Retina (tissue), 1 donor: ENCODE measurements at regions not wholly inside any gene's neighbourhood (a gene's known extent, or its start where the extent isn't known, plus 50 kb on each side); places are given as distances from the start of the nearest gene placed in this dataset.
"Not testable (repeated sequence)": the region's sequence is repeated elsewhere in the genome, so short reads cannot be mapped to it uniquely, and the experiment has no call there.

Source experiments
- DNase-seq: peaks from one replicate; pipeline ENCODE4 v3.0.0-alpha.2; 2016

DNA sequence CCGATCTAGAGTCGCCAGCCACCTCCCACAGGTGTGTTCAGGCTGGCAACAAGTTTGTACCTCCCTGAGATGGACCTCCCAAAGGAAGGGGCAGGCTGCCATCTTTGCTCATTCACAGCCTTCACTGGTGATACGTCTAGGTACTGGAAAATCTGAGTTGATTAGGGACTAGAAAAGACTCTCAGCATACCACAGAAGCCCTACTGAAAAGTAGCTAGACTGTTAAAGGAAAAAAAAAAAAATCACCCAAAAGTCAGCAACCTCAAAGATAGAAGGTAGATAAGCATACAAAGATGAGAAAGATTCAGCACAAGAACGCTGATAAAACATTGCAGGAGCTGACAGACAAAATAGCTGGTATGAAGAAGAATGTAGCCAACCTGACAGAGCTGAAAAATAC lies 128.6 kb upstream of the WDR75 start:
- DNase-seq: no peak

- DNase-seq: no peak
Observed at GRCh38 chr2:189318761-189319160, 122.5 kb upstream of the WDR75 start.

DNA sequence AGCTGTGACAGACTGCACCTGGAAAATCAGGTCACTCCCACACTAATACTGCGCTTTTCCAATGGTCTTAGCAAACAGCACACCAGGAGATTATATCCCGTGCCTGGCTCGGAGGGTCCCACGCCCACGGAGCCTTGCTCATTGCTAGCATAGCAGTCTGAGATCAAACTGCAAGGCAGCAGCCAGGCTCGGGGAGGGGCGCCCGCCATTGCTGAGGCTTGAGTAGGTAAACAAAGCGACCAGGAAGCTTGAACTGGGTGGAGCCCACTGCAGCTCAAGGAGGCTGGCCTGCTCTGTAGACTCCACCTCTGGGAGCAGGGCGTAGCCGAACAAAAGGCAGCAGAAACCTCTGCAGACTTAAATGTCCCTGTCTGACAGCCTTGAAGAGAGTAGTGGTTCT lies 121.8 kb upstream of the WDR75 start:
- not testable (repeated sequence) for DNase-seq

DNA sequence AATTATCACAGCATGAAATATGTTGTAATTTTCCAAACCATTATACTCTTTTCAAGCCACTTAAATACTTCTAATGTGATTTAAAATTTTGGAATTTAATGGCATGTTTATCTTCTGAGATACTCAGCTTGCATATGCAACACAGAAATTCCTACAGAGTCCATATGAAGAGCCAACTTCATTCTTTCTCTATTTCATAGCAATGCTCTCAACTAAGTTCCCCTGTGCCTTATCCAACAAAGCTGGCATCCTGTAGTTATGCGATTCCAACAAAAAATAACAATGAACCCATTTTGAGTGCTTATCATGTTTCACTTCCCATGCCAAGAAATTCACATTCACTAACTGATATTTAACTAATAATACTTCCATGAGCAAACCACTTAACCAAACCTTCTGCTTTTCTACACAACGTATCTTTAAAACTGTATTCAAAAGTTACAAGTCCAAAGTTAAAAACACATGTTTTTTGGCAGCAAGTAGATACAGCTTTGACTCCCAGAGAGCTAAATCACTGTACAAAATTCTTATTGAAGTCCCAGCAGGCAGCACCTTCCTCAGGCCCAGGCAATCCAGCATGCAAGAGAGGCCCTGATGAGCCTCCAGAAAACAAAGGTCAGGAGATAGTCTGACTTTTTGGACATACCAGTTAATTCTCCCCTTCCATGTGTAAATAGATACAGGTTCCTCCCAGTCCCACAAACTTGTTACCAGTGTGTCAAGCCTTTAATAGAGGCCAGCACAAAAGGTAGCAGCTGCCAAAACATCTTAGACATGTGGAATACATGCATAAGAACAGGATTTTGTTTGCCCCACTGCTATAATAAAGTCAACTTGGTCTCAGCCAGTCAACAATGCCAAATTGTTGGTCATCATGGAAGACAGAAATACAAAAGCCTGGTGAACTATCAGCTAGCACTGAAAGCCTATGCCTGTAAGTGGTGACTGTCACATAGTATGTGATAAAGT lies 113.1 kb upstream of the WDR75 start:
- no peak for DNase-seq

- no peak for DNase-seq
Observed at GRCh38 chr2:189328848-189329245, 112.4 kb upstream of the WDR75 start.

DNA sequence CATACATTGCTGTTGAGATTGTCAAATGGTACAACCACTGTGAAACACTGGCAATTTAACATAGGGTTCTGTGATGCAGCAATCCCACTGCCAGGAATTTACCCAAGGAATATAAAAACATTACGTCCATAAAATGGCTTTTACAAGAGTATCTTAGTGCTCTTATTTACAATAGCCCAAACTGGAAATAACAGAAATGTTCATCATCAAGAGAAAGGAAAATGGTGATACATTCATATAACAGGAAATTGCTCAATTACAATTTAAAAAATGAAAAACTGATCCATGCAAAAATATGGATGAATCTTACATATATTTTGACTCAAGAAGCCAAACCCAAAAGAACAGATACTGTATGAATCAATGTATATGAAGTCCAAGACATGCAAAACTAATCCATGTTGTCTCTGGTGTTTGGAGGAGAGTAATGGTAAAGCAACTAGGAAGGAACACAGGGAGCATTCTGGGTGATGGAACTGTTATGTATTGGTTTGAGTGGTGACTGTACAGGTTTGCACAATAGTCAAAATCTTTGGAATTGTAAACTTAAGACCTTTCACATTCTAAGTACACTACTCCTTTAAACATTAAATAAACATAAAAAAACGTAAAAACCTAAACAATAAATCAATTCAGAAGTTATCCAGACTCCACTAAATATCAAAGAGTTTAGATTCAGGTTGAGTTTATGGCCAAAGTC lies 104.8 kb upstream of the WDR75 start:
- DNase-seq: no peak

- no peak for DNase-seq
Observed at GRCh38 chr2:189337656-189338055, 103.6 kb upstream of the WDR75 start.

GRCh38 chr2:189338115-189338514 lies 103.2 kb upstream of the WDR75 start:
- DNase-seq: no peak

DNA sequence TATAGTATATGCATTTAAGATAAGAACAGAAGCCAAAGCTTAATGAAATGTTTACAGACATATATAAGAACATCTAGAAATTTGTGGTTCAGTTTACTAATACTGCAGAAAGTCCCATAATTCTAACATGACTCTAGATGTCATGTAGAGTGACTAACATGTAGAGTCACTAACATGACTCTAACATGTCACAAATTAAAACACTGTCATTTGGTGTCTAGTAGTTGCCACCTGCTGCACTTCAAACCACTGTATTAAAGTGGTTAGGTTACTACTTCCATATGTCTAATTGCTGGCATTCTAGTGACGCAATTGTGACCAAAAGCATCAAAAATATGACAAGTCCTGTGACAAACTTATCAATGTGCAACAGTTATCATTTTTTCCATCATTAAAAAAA lies 100.2 kb upstream of the WDR75 start:
- no peak for DNase-seq

DNA sequence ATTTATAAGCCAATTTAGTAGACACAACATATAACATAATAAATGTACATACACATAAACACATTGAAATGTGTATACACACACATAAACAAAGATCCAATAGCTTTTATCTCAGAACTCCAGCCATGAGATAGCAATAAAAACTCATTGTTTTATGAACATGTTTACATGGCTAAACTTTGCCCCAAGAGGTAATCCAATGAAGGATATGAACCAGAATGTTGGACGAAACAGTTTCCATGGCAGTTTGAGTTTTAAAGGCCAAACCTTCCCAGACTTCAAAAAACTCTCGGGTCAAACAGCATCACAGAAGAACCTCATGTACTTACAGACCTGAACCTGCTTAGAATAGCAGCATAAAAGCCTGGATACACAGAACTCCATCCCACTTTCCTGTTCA lies 97.2 kb upstream of the WDR75 start:
- no peak for DNase-seq

DNA sequence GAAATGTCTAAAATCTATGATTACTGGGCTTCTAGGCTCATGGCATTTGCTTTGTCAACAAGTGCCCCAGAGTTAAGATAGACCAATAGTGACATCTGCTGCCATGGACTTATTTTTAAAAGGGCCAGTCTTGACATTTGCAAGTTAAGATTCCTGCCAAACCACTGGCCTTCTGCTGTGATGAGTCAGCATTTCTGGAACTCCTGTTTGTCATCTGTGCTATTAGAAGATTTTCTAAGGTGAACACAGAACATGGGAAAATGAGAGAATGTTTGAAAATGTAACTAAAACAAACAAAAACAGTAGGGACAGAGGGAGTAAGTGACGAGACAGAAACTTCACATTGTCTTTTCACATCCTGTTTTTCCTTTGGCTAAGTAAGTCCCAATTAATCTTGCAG lies 93.7 kb upstream of the WDR75 start:
- DNase-seq: no peak

GRCh38 chr2:189348369-189348768 lies 92.9 kb upstream of the WDR75 start:
- DNase-seq: no peak

DNA sequence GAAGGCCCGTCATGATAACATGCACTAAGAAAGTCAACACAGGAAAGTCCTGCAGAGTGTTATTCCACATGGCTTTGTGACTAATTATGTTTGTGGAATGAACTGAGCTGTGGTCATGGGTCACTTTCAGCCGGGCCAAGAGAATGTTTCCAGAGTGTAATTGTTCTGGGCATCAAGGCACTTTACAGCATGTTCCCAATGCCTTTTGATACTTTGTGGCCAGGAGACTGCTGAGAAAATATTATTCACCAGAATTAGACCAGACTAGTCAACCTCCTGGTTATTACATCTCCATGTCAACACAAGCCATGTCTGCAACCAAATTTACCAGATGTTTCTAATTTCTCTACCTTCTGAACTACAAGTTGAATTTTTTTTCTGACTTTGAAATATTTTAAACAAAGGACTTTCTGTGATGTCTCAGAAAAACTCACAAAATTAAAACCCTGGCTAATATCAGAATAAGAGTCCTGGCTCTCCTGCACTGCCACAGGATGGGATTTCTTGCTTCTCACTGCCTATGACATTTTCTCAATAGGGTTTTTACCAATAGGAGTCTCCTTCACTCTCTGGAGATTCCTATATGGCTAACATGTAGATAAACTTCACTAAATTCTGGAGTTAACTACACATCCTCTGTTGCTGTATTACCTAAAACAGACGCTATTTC lies 90.6 kb upstream of the WDR75 start:
- DNase-seq: no peak

DNA sequence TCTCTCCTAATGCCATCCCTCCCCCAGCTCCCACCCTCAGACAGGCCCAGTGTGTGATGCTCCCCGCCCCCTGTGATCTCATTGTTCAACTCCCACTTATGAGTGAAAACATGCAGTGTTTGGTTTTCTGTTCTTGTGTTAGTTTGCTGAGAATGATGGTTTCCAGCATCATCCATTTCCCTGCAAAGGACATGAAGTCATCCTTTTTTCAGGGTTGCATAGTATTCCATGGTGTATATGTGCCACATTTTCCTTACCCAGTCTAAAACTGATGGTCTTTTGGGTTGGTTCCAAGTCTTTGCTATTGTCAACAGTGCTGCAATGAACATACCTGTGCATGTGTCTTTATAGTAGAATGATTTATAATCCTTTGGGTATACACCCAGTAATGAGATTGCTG lies 89.3 kb upstream of the WDR75 start:
- DNase-seq: not testable (repeated sequence)

DNA sequence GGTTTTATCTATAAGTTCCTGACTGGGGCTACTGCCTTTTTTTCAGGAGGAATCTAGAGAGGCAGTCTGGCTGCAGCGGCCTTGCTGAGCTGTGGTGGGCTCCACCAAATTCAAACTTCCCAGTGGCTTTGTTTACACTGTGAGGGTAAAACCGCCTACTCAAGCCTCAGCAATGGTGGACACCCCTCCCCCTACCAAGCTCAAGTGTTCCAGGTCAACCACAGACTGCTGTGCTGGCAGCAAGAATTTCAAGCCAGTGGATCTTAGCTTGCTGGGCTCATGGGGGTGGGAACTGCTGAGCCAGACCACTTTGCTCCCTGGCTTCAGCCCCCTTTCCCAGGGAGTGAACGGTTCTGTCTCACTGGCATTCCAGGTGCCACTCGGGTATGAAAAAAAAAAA lies 83.9 kb upstream of the WDR75 start:
- DNase-seq: not testable (repeated sequence)

- no peak for DNase-seq
Observed at GRCh38 chr2:189360861-189361260, 80.4 kb upstream of the WDR75 start.

GRCh38 chr2:189362283-189362682 lies 79.0 kb upstream of the WDR75 start:
- no peak for DNase-seq

DNA sequence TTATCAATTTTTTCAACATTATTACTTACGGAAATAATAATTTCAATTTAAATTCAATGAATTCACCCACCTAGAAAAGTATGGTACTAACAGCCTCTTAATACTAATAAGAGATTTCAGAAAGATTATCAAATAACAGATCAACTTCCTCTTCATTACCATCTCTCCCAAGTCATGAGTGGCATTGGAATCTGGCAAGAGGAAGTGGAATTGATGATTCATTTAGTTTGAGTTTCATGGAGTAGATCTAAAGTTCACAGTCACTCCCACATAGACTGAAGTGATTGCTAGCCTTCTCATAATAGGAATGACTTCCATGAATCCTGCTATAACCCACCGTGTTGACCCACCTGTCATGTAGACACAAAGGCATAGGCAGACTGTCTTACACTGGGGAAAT lies 77.7 kb upstream of the WDR75 start:
- DNase-seq: no peak

GRCh38 chr2:189364607-189365006 lies 76.7 kb upstream of the WDR75 start:
- no peak for DNase-seq

- DNase-seq: no peak
Observed at GRCh38 chr2:189366349-189366748, 74.9 kb upstream of the WDR75 start.

GRCh38 chr2:189367343-189367742 lies 73.9 kb upstream of the WDR75 start:
- DNase-seq: no peak

- DNase-seq: no peak
Observed at GRCh38 chr2:189369566-189369965, 71.7 kb upstream of the WDR75 start.

GRCh38 chr2:189370719-189371118 lies 70.6 kb upstream of the WDR75 start:
- no peak for DNase-seq
